NAMALWA (cell line): ENCODE measurements at regions not wholly inside any gene's neighbourhood (a gene's known extent, or its start where the extent isn't known, plus 50 kb on each side); places are given as distances from the start of the nearest gene placed in this dataset.
"Not testable (repeated sequence)": the region's sequence is repeated elsewhere in the genome, so short reads cannot be mapped to it uniquely, and the experiment has no call there.

ENCODE experiments used
- DNase-seq: peaks from one replicate; pipeline ENCODE4 v3.0.0-alpha.2; 2015; ENCODE audit warnings: low spot score

DNA sequence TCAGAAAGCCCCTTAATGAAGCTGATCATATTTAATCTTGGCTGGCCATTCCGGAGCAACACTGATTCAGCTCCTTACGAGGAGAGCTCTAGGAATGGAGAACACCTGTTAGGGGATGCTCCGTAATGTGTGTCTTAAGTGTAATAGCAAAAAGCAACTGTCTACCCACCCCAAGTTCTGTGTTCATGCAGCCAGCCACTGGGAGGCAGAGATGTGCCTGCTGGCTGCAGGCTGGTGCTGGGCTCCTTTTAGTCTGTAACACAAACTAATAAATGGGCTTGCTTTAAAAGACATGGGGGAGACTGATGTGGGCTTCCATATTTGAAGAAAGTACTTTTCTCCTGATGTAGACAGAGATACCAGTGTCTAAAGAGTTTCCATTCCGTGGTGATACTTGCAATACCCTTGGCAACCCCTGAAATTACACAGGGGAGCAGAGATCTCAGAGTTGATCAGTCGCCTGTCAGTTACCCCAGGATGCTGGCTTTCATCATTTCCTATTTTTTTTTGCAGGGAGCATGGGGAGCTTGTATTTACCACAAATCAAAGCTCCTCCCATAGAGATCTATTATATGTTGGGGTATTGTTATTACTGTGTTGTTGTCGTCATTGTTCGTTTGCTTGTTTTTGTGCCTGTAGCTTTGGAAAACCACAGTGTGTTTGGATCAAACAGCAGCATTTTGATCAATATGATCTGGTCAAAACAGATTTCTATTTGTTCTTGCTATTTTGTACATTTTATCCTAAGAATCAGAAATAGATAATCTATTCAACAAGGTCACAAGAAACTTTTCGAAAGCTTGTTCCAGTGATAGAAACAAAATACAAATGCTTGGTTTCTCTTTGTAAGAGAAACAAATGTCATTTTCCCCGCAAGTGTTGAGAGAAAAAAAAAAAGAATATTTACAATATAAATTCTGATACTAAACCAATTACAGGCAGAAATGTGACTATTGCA, 65.8 kb downstream of the MTX3 start:
- DNase-seq = peak; percentile 27

DNA sequence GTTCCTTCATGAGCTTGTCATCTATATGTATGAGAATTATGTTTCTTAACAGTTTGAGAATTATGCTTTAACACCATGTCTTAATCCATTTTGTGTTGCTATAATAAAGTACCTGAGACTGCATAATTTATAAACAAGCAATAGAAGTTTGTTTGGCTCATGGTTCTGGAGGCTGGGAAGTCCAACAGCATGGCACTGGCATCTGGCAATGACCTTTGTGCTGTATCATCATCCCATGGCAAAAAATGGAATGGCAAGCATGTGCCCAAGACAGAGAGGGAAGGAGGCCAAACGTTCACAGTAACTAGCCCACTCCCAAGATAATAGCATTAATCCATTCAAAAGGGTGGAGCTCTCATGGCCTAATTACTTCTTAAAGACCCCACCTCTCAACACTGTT, 67.6 kb downstream of the MTX3 start:
- no peak for DNase-seq

DNA sequence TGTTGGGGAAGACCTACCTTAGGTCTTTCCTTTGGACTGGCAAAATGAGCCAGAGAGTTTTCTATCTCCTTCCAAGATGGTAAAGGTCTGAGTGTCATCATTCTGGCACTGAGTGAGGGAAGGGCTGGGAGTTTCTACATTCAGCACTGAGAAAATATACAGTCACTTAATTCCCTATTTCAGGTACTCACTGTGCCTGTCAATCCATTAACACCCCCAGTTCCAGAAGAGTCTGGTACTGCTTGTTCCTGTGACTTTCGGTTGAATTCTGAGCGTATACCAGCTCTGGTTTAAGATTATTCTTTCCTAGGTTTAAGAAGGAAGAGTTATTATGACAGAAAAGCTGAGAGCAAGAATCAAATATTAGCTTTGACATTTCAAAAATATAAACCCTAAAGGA, 68.4 kb downstream of the MTX3 start:
- DNase-seq = no peak

DNA sequence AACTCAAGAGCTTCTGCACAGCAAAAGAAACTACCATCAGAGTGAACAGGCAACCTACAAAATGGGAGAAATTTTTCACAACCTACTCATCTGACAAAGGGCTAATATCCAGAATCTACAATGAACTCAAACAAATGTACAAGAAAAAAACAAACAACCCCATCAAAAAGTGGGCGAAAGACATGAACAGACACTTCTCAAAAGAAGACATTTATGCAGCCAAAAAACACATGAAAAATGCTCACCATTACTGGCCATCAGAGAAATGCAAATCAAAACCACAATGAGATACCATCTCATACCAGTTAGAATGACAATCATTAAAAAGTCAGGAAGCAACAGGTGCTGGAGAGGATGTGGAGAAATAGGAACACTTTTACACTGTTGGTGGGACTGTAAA, 83.6 kb downstream of the MTX3 start:
- DNase-seq = not testable (repeated sequence)

DNA sequence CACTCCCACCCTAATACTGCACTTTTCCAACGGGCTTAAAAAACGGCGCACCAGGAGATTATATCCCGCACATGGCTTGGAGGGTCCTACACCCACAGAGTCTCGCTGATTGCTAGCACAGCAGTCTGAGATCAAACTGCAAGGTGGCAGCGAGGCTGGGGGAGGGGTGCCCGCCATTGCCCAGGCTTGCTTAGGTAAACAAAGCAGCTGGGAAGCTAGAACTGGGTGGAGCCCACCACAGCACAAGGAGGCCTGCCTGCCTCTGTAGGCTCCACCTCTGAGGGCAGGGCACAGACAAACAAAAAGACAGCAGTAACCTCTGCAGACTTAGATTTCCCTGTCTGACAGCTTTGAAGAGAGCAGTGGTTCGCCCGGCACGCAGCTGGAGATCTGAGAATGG, 88.5 kb downstream of the MTX3 start:
- not testable (repeated sequence) for DNase-seq

DNA sequence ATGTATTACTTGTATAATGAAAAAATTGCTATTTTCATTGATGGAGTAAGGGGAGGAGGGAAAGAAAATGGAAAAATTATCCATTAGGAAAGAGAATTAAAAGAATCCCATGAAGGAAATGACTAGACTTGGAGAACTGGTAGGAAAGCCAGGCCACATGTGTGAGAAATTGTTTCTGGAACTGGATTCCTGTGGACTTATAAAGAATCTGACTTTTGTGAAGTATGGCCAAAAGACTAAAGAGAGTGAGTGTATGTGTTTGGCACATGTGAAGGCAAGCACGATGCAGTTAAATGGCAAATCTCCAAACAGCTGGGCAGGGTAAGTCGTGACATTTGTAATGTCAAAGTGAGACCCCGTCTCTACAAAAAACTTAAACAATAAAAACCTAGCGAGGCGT, 89.4 kb downstream of the MTX3 start:
- no peak for DNase-seq

DNA sequence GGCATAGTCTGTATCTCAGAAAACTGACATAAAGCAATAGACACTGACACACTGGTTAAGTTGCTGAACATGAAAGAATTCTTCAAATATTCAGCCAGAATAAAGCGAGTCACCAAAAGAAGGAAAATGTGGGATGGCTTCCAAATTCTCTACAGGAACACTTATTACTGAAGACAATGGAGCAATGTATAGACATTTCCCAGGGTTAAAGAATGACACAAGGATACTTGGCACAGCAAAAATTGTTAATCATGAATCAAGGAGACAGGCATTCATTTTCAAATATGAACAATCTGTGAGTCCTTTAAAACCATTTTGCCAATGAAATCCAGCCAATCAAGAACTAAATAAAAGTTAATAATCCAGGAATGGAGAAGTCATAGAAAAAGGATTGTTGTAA, 92.5 kb downstream of the MTX3 start:
- DNase-seq = no peak

DNA sequence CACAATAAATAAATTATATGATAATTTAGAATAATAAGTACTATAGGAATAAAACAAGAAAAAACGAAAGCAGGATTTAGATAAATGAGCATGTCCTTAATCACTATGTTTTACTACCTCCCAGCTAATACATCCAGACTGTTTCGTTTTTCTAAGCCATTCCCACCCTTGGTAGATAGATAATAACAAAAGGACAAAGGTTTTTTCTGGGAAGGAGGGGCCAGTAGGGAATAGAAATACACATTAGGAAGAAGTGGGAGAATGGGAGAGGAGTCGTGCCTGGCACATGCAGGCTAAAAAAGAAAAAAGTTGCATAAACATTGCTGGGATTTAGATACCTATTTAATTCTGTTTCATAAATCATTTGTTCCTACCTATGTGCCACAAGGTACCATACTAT, 97.1 kb downstream of the MTX3 start:
- DNase-seq = no peak

DNA sequence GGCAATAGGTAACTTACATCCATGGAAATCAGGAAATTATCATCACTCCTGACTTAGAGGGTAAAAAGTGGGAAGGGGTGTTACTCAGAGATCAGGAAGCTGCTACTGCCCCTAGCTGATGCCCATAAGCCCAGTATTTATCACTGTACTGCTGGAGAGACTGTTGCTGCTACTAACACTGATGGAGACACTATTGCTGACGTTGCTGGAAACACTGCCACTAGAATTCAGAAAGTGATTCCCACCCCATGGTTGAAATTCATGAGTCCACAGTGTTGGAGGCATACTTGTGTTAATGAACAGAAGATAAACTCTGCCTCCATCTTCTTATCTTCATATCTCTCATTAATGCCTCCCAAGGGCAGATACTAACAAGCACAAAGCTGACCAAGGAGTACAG, 97.6 kb downstream of the MTX3 start:
- no peak for DNase-seq

DNA sequence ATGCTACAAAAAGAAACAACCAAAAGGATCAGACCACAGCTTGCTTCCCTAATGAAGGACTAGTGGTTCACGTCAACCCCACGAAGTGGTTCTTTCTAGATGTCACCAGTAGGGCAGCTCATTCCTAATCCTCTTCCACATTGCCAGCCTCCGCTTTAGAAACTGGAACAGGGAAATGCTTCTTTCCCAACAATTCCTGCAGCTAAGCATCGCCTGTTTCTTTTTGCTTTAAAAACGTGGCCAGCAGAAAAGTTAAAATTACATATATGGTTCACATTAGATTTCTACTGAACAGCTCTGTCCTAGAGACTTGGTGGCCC, 100.2 kb downstream of the MTX3 start:
- no peak for DNase-seq

DNA sequence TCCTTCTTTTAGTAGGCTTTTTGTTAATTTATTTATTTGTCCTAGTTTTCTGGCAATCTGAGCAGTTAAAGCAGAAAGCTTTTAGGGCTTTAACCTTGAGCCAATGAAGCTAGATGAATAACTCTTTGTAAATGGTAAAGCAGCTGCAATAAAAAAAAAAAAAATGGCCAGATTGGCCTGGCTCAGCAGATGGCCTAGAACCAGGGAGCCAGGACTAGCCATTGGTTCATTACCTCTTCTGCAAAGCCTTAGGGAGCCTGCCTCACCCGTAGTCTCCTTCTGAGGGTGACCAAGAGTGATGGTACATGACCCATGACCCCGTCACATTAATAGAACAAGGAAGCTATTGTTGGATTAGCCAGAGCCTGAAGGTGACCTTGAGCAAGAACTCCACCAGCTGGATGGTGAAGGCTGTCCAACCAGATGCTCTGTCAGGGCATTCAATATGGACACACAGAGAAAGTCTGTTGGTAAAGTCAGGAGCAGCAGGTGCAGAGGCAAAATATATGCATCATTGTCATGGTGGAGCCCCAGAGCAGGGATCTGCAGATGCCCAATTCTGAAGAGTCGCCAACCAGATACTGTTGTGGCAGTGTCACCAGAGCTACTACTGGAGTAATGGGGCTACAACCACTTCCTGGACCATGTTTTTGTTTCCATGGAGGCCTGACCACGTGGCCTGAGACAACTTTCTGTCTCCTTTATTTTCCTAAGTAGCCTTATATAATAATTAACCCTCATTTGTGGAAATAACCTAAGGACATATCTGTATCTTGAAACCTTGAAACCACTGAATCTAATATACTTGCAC, 100.7 kb downstream of the MTX3 start:
- DNase-seq = peak; percentile 53

DNA sequence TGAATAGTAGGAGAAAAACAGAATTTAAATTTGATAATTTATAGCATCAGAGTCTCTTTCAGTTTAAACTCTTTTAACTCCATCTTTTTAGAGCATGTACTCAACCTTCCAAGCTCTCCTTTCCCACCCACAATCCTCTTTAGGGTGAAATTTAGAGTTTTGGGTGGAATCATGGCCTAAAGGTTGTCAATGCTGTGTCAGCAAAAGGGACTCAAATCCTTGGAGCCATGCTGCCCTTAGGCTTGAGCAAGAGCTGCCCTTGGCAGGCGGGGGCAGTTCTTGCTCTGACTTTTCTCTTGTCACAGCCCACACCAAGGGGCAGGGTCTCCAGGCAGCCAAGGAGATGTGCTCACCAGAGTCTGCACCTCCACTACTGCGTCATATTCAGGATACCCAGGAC, 102.4 kb downstream of the MTX3 start:
- no peak for DNase-seq

DNA sequence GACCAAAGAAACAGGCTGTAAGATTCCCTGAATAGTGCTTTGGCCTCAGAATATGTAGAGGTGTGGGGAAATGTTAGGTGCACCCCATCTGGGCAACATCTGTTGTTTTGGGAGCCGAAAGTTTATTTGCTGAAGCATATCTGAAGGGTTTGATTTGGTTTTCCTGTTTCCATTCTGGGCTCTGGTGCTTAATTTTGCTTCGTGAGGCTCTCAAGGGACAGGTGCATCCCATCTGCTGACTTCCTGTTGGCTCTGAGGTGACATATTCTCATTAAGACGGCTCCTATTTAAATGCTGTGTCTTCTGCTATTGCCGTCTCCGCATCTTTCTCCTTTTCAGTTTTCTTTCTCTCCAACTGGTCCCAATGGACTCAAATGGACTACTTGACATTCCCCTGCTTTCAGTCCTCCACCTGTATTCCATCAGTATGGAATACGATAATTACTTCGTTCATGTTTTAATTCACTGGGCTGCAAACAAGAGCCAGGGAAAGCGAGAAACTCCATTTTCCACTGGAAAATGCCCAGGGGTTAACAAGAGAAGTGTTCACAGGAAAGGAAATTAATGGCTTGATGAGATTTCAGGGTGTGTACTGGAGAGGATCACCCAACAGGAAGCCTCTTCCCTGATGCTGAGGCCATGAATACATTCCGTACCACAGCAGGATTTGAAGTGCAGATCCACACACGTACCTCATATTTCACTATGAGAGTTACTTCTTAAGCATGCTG, 104.0 kb downstream of the MTX3 start:
- DNase-seq = peak; percentile 88

DNA sequence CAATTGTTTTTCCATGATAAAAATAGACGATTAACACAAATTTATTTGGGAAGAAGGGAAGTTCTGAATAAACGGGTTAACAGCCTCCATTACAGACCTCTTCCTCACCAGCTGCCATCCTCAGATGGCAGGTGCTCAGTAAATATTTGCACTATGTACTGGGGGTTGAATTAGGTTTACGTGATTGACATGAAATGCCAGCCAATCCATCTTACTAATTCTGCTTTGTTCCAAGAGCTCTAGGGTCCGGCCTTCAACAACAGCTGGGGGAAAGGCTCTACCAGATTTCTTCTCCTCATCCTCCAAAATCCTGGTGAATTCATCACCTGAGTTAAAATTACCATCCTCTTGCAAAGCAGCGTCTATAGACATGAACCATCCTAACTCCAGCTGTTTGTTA, 104.6 kb downstream of the MTX3 start:
- peak; percentile 64 for DNase-seq

DNA sequence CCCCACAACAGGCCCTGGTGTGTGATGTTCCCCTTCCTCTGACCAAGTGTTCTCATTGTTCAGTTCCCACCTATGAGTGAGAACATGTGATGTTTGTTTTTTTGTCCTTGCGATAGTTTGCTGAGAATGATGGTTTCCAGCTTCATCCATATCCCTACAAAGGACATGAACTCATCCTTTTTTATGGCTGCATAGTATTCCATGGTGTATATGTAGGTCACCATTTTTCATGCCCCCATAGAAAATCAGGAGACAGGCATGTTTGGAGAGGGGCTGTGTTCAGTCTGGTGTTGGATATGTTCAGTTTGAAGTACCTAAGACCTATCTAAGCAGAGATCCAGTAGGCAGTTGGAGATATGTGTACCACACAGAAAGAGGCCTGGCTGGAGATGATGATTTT, 111.2 kb downstream of the MTX3 start:
- DNase-seq = not testable (repeated sequence)

DNA sequence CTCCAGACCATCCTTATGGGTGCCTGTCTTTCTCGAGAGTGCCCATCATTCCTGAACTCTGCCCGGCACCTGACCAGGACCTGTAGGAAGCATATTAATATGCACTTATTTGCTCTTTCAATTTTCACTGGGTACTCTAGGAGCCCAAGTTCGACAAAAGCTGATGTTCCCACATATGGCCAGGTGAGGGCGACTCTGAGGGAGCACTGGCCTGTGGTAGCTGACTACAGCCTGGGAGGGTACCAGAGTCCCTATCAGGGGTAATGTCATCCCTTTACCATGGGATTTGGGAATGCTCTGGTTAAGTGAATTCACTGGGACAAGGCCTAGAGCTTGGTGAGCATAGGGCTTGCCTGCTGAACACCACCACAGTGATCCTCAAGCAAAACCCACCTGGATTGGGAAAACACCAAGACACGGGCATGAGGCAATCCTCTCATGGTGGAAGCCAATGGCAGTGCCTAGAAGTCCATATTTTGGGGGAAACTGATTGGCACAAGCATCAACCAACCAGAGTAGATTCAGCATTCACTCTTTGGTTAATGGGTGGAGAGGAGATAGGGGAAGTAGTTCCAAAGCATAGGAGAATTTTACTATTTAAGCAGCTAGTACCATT, 112.2 kb downstream of the MTX3 start:
- DNase-seq = peak; percentile 66

DNA sequence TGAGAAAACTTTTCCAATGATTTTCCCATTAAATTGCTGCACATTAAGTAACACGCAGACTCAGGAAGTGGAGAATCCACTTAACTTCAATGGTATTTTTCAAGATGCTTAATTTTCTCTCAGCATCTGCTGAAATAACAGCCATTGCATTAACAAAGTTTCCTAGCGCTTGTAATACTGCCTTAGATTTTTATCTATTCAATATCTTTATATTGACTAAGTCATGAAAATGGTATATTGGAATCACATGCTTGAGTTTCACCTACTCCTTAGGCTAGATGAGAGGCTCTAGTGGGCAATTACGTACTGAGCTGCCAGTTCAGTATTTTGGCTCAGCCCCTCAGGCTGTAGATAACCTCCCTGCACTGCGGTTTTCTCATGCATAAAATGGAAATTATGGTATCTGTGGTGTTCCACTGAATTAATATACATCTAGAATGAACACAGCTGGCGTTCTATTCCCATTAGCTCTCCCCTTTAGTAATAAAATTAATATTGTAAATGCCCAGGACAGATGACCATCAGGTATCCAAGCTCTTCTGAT, 112.9 kb downstream of the MTX3 start:
- no peak for DNase-seq

DNA sequence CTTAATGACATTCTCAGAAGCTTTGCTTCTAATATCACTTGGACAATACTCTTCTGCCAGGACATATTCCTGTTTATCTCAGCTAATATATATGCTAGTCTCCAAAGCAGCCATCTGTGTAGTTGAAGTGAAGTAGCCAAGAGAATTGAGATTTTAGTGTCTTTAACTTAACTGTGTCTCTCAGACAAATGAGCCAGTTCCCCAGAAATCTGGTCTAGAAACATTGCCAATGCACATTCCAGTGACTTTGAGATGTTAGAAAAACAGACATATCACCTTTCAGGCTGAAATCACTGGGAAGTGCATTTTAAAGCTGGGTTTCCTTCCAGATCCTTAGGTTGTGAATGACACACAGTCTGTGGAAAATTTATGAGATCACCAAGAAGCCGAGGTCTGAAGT, 114.6 kb downstream of the MTX3 start:
- DNase-seq = no peak

DNA sequence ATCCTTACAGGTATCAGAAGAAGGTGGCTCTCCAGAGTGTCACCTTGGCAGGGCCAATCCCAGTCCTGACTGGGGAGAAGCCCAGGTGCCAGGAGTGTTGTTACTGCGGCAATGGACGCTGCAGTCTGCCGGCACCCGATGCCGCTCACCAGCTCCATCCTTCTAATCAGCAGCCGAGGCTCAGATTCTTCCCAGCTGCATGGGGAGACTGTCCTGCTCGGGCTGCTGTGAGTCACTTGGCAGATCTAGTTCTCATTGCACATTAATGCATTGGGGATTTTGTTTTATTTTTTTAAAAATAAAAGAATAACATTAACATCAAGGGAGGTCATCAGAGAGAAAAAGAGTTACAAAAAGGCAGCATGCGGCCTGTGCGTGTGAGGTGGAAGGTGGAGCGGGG, 115.8 kb downstream of the MTX3 start:
- DNase-seq = no peak

DNA sequence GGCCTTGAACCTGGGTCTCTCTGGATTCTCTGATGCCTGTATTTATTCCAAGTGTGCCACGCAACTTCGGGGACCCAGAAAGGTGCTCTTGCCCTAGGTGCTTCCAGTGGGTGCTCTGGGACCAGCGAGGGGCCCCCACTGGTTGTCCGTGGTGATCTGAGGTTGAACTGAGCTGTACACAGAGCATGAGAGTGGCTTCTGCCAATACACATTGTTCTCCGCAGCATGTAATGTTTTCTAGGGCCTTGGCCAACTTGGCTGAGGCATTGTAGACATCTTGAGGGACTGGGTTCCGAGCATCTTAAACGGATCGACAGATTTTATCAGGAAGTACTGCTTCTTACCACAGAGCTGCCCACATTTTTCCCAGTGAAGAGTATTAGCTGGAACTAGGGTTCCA, 117.9 kb downstream of the MTX3 start:
- DNase-seq = no peak

DNA sequence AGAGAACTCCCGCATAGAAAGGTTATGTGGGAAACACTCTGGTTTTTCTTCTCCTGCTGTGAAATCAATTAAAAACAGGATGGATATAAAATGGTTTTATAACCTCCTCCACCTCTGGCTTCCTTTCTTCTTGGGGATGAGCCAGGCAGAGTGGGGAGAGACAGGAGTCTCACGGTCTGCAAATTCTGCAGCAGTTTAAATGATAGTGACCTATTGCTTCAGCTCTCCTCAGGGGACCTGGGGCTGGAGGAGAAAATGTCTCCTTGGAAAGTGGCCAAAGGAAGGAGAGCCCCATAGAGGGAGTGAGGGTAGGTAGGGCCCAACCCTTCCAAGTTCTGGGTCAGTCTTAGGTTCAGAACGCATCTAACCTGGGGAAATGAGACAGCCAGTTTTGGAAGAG, 118.8 kb downstream of the MTX3 start:
- no peak for DNase-seq
